ENCODE measurements at regions not wholly inside any gene's neighbourhood (a gene's known extent, or its start where the extent isn't known, plus 50 kb on each side); places are given as distances from the start of the nearest gene placed in this dataset.

- TF ChIP-seq ZNF239 (tag by site-specific recombination; IDR thresholded peaks at IDR 0.05) = no peak
- TF ChIP-seq, protein P1, sequence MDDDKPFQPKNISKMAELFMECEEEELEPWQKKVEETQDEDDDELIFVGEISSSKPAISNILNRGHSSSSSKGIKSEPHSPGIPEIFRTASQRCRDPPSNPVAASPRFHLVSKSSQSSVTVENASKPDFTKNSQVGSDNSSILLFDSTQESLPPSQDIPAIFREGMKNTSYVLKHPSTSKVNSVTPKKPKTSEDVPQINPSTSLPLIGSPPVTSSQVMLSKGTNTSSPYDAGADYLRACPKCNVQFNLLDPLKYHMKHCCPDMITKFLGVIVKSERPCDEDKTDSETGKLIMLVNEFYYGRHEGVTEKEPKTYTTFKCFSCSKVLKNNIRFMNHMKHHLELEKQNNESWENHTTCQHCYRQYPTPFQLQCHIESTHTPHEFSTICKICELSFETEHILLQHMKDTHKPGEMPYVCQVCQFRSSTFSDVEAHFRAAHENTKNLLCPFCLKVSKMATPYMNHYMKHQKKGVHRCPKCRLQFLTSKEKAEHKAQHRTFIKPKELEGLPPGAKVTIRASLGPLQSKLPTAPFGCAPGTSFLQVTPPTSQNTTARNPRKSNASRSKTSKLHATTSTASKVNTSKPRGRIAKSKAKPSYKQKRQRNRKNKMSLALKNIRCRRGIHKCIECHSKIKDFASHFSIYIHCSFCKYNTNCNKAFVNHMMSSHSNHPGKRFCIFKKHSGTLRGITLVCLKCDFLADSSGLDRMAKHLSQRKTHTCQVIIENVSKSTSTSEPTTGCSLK (tag by site-specific recombination; IDR thresholded peaks at IDR 0.05) = no peak
These were observed 82.2 kb upstream of the DOCK10 start for GRCh38 chr2:225124311-225125017.

Data from HEK293 (cell line).